ENCODE measurements at regions not wholly inside any gene's neighbourhood (a gene's known extent, or its start where the extent isn't known, plus 50 kb on each side); places are given as distances from the start of the nearest gene placed in this dataset.

DNA sequence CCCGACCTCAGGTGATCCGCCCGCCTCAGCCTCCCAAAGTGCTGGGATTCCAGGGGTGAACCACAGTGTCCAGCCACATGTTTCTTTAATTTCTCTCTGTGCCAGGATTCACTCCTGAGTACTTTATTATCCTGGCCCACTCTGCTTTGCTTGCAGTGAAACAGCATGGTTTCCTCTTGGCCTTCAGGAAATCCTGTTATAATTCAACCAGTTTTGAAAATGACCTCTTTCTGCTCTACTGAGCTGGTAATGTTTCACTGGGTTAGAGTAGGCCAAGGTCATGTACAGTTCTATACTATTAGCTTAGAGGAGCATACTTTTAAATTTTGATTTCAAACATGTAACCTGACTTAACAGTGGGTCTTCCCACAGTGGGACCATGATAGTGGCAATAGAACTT lies 90.6 kb upstream of the PELI1 start:
- Histone ChIP-seq H3K9me2 (ENCODE audit: insufficient read depth, low read length) (no peaks in the 10 kb centered on the region), H3K9me3 (ENCODE audit: low read length) (no peaks in the 10 kb centered on the region), H4K20me1 (ENCODE audit: insufficient read depth) (no peaks in the 10 kb centered on the region), H3K9ac (ENCODE audit: low read length) (no peak overlapping the region), H3K79me2 (replicated peaks; ENCODE audit: insufficient read depth, low read length) (no peaks in the 10 kb centered on the region), H3K27me3 (ENCODE audit: insufficient read depth, low read depth, low read length) (no peaks in the 10 kb centered on the region), H3K4me3 (ENCODE audit: low read length) (no peak overlapping the region), H3K36me3 (ENCODE audit: insufficient read depth, low read length) (no peaks in the 10 kb centered on the region), H3K27ac (ENCODE audit: low read length) (no peak overlapping the region), H3F3A (ENCODE audit: insufficient read depth, low read length, poor library complexity, severe bottlenecking) (no peaks in the 10 kb centered on the region), H2AFZ (ENCODE audit: low read depth, low read length) (no peak overlapping the region), H3K4me2 (ENCODE audit: low read length) (no peak overlapping the region)
- TF ChIP-seq, protein P1, sequence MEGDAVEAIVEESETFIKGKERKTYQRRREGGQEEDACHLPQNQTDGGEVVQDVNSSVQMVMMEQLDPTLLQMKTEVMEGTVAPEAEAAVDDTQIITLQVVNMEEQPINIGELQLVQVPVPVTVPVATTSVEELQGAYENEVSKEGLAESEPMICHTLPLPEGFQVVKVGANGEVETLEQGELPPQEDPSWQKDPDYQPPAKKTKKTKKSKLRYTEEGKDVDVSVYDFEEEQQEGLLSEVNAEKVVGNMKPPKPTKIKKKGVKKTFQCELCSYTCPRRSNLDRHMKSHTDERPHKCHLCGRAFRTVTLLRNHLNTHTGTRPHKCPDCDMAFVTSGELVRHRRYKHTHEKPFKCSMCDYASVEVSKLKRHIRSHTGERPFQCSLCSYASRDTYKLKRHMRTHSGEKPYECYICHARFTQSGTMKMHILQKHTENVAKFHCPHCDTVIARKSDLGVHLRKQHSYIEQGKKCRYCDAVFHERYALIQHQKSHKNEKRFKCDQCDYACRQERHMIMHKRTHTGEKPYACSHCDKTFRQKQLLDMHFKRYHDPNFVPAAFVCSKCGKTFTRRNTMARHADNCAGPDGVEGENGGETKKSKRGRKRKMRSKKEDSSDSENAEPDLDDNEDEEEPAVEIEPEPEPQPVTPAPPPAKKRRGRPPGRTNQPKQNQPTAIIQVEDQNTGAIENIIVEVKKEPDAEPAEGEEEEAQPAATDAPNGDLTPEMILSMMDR (IDR thresholded peaks at IDR 0.05; ENCODE audit: poor library complexity, severe bottlenecking), result no peak
- TF ChIP-seq POLR2AphosphoS5 (IDR thresholded peaks at IDR 0.05) (no peak), EZH2 (IDR thresholded peaks at IDR 0.05; ENCODE audit: borderline replicate concordance, insufficient read depth, low read length, poor library complexity, severe bottlenecking) (no peak), EP300 (conservative IDR thresholded peaks at IDR 0.05; ENCODE audit: poor library complexity, severe bottlenecking) (no peak)
- TF ChIP-seq, protein P2, sequence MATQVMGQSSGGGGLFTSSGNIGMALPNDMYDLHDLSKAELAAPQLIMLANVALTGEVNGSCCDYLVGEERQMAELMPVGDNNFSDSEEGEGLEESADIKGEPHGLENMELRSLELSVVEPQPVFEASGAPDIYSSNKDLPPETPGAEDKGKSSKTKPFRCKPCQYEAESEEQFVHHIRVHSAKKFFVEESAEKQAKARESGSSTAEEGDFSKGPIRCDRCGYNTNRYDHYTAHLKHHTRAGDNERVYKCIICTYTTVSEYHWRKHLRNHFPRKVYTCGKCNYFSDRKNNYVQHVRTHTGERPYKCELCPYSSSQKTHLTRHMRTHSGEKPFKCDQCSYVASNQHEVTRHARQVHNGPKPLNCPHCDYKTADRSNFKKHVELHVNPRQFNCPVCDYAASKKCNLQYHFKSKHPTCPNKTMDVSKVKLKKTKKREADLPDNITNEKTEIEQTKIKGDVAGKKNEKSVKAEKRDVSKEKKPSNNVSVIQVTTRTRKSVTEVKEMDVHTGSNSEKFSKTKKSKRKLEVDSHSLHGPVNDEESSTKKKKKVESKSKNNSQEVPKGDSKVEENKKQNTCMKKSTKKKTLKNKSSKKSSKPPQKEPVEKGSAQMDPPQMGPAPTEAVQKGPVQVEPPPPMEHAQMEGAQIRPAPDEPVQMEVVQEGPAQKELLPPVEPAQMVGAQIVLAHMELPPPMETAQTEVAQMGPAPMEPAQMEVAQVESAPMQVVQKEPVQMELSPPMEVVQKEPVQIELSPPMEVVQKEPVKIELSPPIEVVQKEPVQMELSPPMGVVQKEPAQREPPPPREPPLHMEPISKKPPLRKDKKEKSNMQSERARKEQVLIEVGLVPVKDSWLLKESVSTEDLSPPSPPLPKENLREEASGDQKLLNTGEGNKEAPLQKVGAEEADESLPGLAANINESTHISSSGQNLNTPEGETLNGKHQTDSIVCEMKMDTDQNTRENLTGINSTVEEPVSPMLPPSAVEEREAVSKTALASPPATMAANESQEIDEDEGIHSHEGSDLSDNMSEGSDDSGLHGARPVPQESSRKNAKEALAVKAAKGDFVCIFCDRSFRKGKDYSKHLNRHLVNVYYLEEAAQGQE (IDR thresholded peaks at IDR 0.05; ENCODE audit: borderline replicate concordance), result no peak

DNA sequence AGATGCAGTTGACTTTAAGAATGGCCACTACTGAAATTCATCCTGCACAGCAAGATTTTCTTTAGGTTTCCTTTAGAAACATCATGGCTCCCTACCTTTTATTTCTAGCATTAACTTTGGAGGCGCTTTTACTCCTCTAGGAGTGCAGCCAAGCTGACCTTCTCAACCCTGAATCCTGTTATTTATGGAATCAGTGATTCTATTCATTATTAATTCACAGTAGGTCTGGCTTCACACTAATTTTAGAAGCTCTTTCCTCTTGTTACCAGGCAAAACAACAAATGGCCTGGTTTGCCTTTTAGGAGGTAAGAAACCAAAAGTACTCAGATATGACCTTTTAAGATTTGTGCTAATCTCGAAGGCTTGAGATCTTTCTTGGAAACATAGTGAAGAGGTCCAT lies 93.0 kb upstream of the PELI1 start:
- H3K9me2 ChIP-seq (ENCODE audit: insufficient read depth, low read length), result no peaks in the 10 kb centered on the region

More for the DNA sequence above, 93.0 kb upstream of the PELI1 start:
- Histone ChIP-seq H3K9me3 (ENCODE audit: low read length) (no peaks in the 10 kb centered on the region), H3K27me3 (ENCODE audit: insufficient read depth, low read depth, low read length) (no peaks in the 10 kb centered on the region), H3K36me3 (ENCODE audit: insufficient read depth, low read length) (no peaks in the 10 kb centered on the region), H4K20me1 (ENCODE audit: insufficient read depth) (no peaks in the 10 kb centered on the region), H3F3A (ENCODE audit: insufficient read depth, low read length, poor library complexity, severe bottlenecking) (no peaks in the 10 kb centered on the region), H3K4me2 (ENCODE audit: low read length) (no peak overlapping the region), H2AFZ (ENCODE audit: low read depth, low read length) (no peak overlapping the region), H3K27ac (ENCODE audit: low read length) (no peak overlapping the region), H3K79me2 (replicated peaks; ENCODE audit: insufficient read depth, low read length) (no peaks in the 10 kb centered on the region), H3K4me3 (ENCODE audit: low read length) (no peak overlapping the region), H3K9ac (ENCODE audit: low read length) (no peak overlapping the region)
- no peak for TF ChIP-seq RAD21 (conservative IDR thresholded peaks at IDR 0.05)
- TF ChIP-seq EP300 (conservative IDR thresholded peaks at IDR 0.05; ENCODE audit: poor library complexity, severe bottlenecking), result no peak
- TF ChIP-seq EZH2 (IDR thresholded peaks at IDR 0.05; ENCODE audit: borderline replicate concordance, insufficient read depth, low read length, poor library complexity, severe bottlenecking), result no peak
- TF ChIP-seq, protein P2 (IDR thresholded peaks at IDR 0.05; ENCODE audit: borderline replicate concordance), result no peak
- TF ChIP-seq MXI1 (conservative IDR thresholded peaks at IDR 0.05; ENCODE audit: poor library complexity, severe bottlenecking), result no peak
- TF ChIP-seq, protein P1 (IDR thresholded peaks at IDR 0.05; ENCODE audit: poor library complexity, severe bottlenecking), result no peak
- no peak for TF ChIP-seq SMC3 (conservative IDR thresholded peaks at IDR 0.05; ENCODE audit: poor library complexity)
- no peak for TF ChIP-seq POLR2AphosphoS5 (IDR thresholded peaks at IDR 0.05)
- TF ChIP-seq TAF1 (IDR thresholded peaks at IDR 0.05; ENCODE audit: low read depth), result no peak
